ENCODE measurements at regions not wholly inside any gene's neighbourhood (a gene's known extent, or its start where the extent isn't known, plus 50 kb on each side); places are given as distances from the start of the nearest gene placed in this dataset.
"Not testable (repeated sequence)": the region's sequence is repeated elsewhere in the genome, so short reads cannot be mapped to it uniquely, and the experiment has no call there.

- not testable (repeated sequence) for TF ChIP-seq POLR2AphosphoS5 (IDR thresholded peaks at IDR 0.05; ENCODE audit: insufficient read depth in 1 of 2, low read depth in 1 of 2); CTCF (IDR thresholded peaks at IDR 0.05)
These were observed 70.2 kb upstream of the TNK2 start for GRCh38 chr3:195978585-195978984.
